Activated CD4-positive, alpha-beta memory T cell treated with anti-CD3 and anti-CD28 coated beads for 36 hours (primary cell): ENCODE measurements at regions not wholly inside any gene's neighbourhood (a gene's known extent, or its start where the extent isn't known, plus 50 kb on each side); places are given as distances from the start of the nearest gene placed in this dataset.

Source experiments
- CTCF ChIA-PET: fragments of 350-600 bp; sonication (Branson Sonifier 250); formaldehyde crosslinking; loops from one replicate; lab custom pipeline; 2021; ENCODE audit warnings: antibody characterized with exemption, inconsistent platforms; lab: Charles Lee
- POLR2A ChIA-PET: fragments of 350-600 bp; sonication (Branson Sonifier 250); formaldehyde crosslinking; loops from one replicate; lab custom pipeline; 2021; ENCODE audit warnings: antibody characterized with exemption; lab: Charles Lee
- DNase-seq: peaks from one replicate; pipeline ENCODE4 v3.0.0-alpha.2; 2020
- H3K27ac Mint-ChIP-seq: one replicate; pipeline ENCODE4 v1.8.0; 2021; ENCODE audit warnings: mixed read lengths
- H3K27me3 Mint-ChIP-seq: one replicate; pipeline ENCODE4 v1.8.0; 2021; ENCODE audit warnings: mixed read lengths
- H3K36me3 Mint-ChIP-seq: one replicate; pipeline ENCODE4 v1.8.0; 2021; ENCODE audit warnings: mixed read lengths
- H3K4me1 Mint-ChIP-seq: one replicate; pipeline ENCODE4 v1.8.0; 2021; ENCODE audit warnings: low read depth, mixed read lengths
- H3K4me3 Mint-ChIP-seq: one replicate; pipeline ENCODE4 v1.8.0; 2021; ENCODE audit warnings: mild to moderate bottlenecking, mixed read lengths
- H3K9me3 Mint-ChIP-seq: one replicate; pipeline ENCODE4 v1.8.0; 2021; ENCODE audit warnings: mixed read lengths
- intact Hi-C: fragments of 100-400 bp; cut with micrococcal nuclease; formaldehyde crosslinking; loops from one replicate; pipeline ENCODE4 v1.15.1; 2023

GRCh38 chr6:67664942-67665341 lies 970.1 kb upstream of the ADGRB3 start:
- intact Hi-C loops = no loop called here
- H3K9me3 Mint-ChIP-seq = peaks cover 8% of the 10 kb centered on the region

GRCh38 chr6:67663105-67663895 lies 971.8 kb upstream of the ADGRB3 start:
- intact Hi-C loops = no loop called here

More at GRCh38 chr6:67664942-67665341, 970.1 kb upstream of the ADGRB3 start:
- Mint-ChIP-seq H3K4me1 (no peaks in the 10 kb centered on the region), H3K27me3 (no peaks in the 10 kb centered on the region), H3K27ac (no peak overlapping the region), H3K36me3 (no peaks in the 10 kb centered on the region), H3K4me3 (no peak overlapping the region)
- CTCF ChIA-PET = no interaction called here
- no peak for DNase-seq
- POLR2A ChIA-PET = no interaction called here

GRCh38 chr6:67653561-67653960 lies 981.5 kb upstream of the ADGRB3 start:
- Mint-ChIP-seq H3K36me3 (no peaks in the 10 kb centered on the region), H3K4me1 (no peaks in the 10 kb centered on the region), H3K9me3 (peaks cover 8% of the 10 kb centered on the region), H3K27me3 (no peaks in the 10 kb centered on the region), H3K4me3 (no peak overlapping the region), H3K27ac (no peak overlapping the region)
- intact Hi-C loops = no loop called here
- no peak for DNase-seq
- CTCF ChIA-PET = no interaction called here
- POLR2A ChIA-PET = no interaction called here

More at GRCh38 chr6:67663105-67663895, 971.8 kb upstream of the ADGRB3 start:
- Mint-ChIP-seq H3K4me1 (no peaks in the 10 kb centered on the region), H3K9me3 (peaks cover 8% of the 10 kb centered on the region), H3K27me3 (no peaks in the 10 kb centered on the region), H3K36me3 (no peaks in the 10 kb centered on the region), H3K27ac (no peak overlapping the region), H3K4me3 (no peak overlapping the region)
- ChIA-PET POLR2A (no interaction called here), CTCF (no interaction called here)
- no peak for DNase-seq

- ChIA-PET CTCF (no interaction called here), POLR2A (no interaction called here)
- intact Hi-C loops = no loop called here
- Mint-ChIP-seq H3K4me3 (no peak overlapping the region), H3K4me1 (no peaks in the 10 kb centered on the region), H3K36me3 (no peaks in the 10 kb centered on the region), H3K9me3 (no peaks in the 10 kb centered on the region), H3K27ac (no peak overlapping the region), H3K27me3 (no peaks in the 10 kb centered on the region)
- no peak for DNase-seq
Observed at GRCh38 chr6:67646550-67646949, 988.5 kb upstream of the ADGRB3 start.

GRCh38 chr6:67643281-67643680 lies 991.8 kb upstream of the ADGRB3 start:
- no peaks in the 10 kb centered on the region for H3K36me3 Mint-ChIP-seq
- ChIA-PET CTCF (no interaction called here), POLR2A (no interaction called here)
- H3K27ac Mint-ChIP-seq = no peak overlapping the region
- no peaks in the 10 kb centered on the region for H3K27me3 Mint-ChIP-seq
- no peaks in the 10 kb centered on the region for H3K4me1 Mint-ChIP-seq
- H3K9me3 Mint-ChIP-seq = peaks cover 4% of the 10 kb centered on the region
- no peak for DNase-seq
- no peak overlapping the region for H3K4me3 Mint-ChIP-seq
- intact Hi-C loops = no loop called here

- POLR2A ChIA-PET = no interaction called here
- H3K4me1 Mint-ChIP-seq = no peaks in the 10 kb centered on the region
- intact Hi-C loops = no loop called here
Observed at GRCh38 chr6:67642582-67642981, 992.5 kb upstream of the ADGRB3 start.

GRCh38 chr6:67640484-67640883 lies 994.6 kb upstream of the ADGRB3 start:
- CTCF ChIA-PET = no interaction called here

More at GRCh38 chr6:67642582-67642981, 992.5 kb upstream of the ADGRB3 start:
- DNase-seq = no peak
- H3K4me3 Mint-ChIP-seq = no peak overlapping the region
- no peaks in the 10 kb centered on the region for H3K36me3 Mint-ChIP-seq
- H3K27ac Mint-ChIP-seq = no peak overlapping the region
- CTCF ChIA-PET = no interaction called here
- H3K9me3 Mint-ChIP-seq = peaks cover 4% of the 10 kb centered on the region
- H3K27me3 Mint-ChIP-seq = no peaks in the 10 kb centered on the region

GRCh38 chr6:67639161-67639560 lies 995.9 kb upstream of the ADGRB3 start:
- Mint-ChIP-seq H3K27ac (no peak overlapping the region), H3K4me3 (no peak overlapping the region), H3K36me3 (no peaks in the 10 kb centered on the region), H3K27me3 (no peaks in the 10 kb centered on the region), H3K4me1 (no peaks in the 10 kb centered on the region), H3K9me3 (peaks cover 4% of the 10 kb centered on the region)
- intact Hi-C loops = no loop called here
- CTCF ChIA-PET = no interaction called here
- POLR2A ChIA-PET = no interaction called here
- DNase-seq = no peak

More at GRCh38 chr6:67640484-67640883, 994.6 kb upstream of the ADGRB3 start:
- H3K9me3 Mint-ChIP-seq = peaks cover 4% of the 10 kb centered on the region
- no peak for DNase-seq
- H3K4me3 Mint-ChIP-seq = no peak overlapping the region
- no peak overlapping the region for H3K27ac Mint-ChIP-seq
- no peaks in the 10 kb centered on the region for H3K36me3 Mint-ChIP-seq
- intact Hi-C loops = no loop called here
- H3K4me1 Mint-ChIP-seq = no peaks in the 10 kb centered on the region
- H3K27me3 Mint-ChIP-seq = no peaks in the 10 kb centered on the region
- POLR2A ChIA-PET = no interaction called here

GRCh38 chr6:67634199-67634598 lies 1000.9 kb upstream of the ADGRB3 start:
- no peaks in the 10 kb centered on the region for H3K4me1 Mint-ChIP-seq
- no peak for DNase-seq
- intact Hi-C loops = no loop called here
- peaks cover 10% of the 10 kb centered on the region for H3K9me3 Mint-ChIP-seq
- H3K4me3 Mint-ChIP-seq = no peak overlapping the region
- no peaks in the 10 kb centered on the region for H3K27me3 Mint-ChIP-seq
- CTCF ChIA-PET = interaction anchor here (0.6 kb wide), 1 partner anchor 216 kb away, joined by 3 read pairs; no protein-coding TSS in a partner anchor
- no peak overlapping the region for H3K27ac Mint-ChIP-seq
- POLR2A ChIA-PET = no interaction called here
- H3K36me3 Mint-ChIP-seq = no peaks in the 10 kb centered on the region

- no peaks in the 10 kb centered on the region for H3K36me3 Mint-ChIP-seq
- H3K9me3 Mint-ChIP-seq = peaks cover 7% of the 10 kb centered on the region
- CTCF ChIA-PET = no interaction called here
- H3K27me3 Mint-ChIP-seq = no peaks in the 10 kb centered on the region
- no peak overlapping the region for H3K4me3 Mint-ChIP-seq
- POLR2A ChIA-PET = no interaction called here
- no peak overlapping the region for H3K27ac Mint-ChIP-seq
- no peaks in the 10 kb centered on the region for H3K4me1 Mint-ChIP-seq
- DNase-seq = no peak
- intact Hi-C loops = no loop called here
Observed at GRCh38 chr6:67633058-67633457, 1002.0 kb upstream of the ADGRB3 start.

GRCh38 chr6:67630146-67630545 lies 1004.9 kb upstream of the ADGRB3 start:
- Mint-ChIP-seq H3K9me3 (peaks cover 7% of the 10 kb centered on the region), H3K36me3 (no peaks in the 10 kb centered on the region), H3K27ac (no peak overlapping the region), H3K27me3 (no peaks in the 10 kb centered on the region), H3K4me3 (no peak overlapping the region), H3K4me1 (no peaks in the 10 kb centered on the region)
- no peak for DNase-seq
- ChIA-PET POLR2A (no interaction called here), CTCF (no interaction called here)
- intact Hi-C loops = no loop called here

- no peaks in the 10 kb centered on the region for H3K27me3 Mint-ChIP-seq
- no peak for DNase-seq
- H3K27ac Mint-ChIP-seq = no peak overlapping the region
- CTCF ChIA-PET = no interaction called here
- H3K4me1 Mint-ChIP-seq = no peaks in the 10 kb centered on the region
- H3K36me3 Mint-ChIP-seq = no peaks in the 10 kb centered on the region
- peaks cover 7% of the 10 kb centered on the region for H3K9me3 Mint-ChIP-seq
- POLR2A ChIA-PET = no interaction called here
- intact Hi-C loops = no loop called here
- no peak overlapping the region for H3K4me3 Mint-ChIP-seq
Observed at GRCh38 chr6:67629258-67629657, 1005.8 kb upstream of the ADGRB3 start.

- peaks cover 8% of the 10 kb centered on the region for H3K9me3 Mint-ChIP-seq
- no peaks in the 10 kb centered on the region for H3K36me3 Mint-ChIP-seq
- DNase-seq = no peak
- intact Hi-C loops = no loop called here
- H3K4me3 Mint-ChIP-seq = no peak overlapping the region
- H3K4me1 Mint-ChIP-seq = no peaks in the 10 kb centered on the region
- no peaks in the 10 kb centered on the region for H3K27me3 Mint-ChIP-seq
- CTCF ChIA-PET = no interaction called here
- POLR2A ChIA-PET = no interaction called here
- no peak overlapping the region for H3K27ac Mint-ChIP-seq
Observed at GRCh38 chr6:67615796-67616195, 1019.3 kb upstream of the ADGRB3 start.
